PC-3 (cell line): ENCODE measurements at regions not wholly inside any gene's neighbourhood (a gene's known extent, or its start where the extent isn't known, plus 50 kb on each side); places are given as distances from the start of the nearest gene placed in this dataset.

Experiments used
- ATAC-seq: fragments of 200-7000 bp; cut with Tn5 transposase; 2 replicates; pipeline ENCODE4 v1.9.1; 2020; ENCODE audit warnings: mild to moderate bottlenecking, moderate library complexity
- BruUV-seq: library from RNA; stranded (reverse); fragments of 400-500 nt; replicated peaks from 2 replicates; lab custom pipeline; 2021; lab: Mats Ljungman, UMichigan
- CTCF ChIA-PET: fragments of 300-600 bp; sonication (Branson Sonifier 250); formaldehyde crosslinking; loops from one replicate; lab custom pipeline; 2022; ENCODE audit warnings: antibody characterized with exemption; lab: Charles Lee
- POLR2A ChIA-PET: fragments of 300-600 bp; sonication (Branson Sonifier 250); formaldehyde crosslinking; loops from one replicate; lab custom pipeline; 2022; ENCODE audit warnings: antibody characterized with exemption; ENCODE audit not compliant: unreplicated experiment; lab: Charles Lee
- DNase-seq: peaks from one replicate; pipeline ENCODE4 v3.0.0-alpha.2; 2015
- H2AFZ ChIP-seq: fragments of 300-600 bp; sonication (generic); 2 replicates; pipeline ENCODE4 v1.6.0; 2016; ENCODE audit warnings: antibody characterized with exemption, low read length
- H3F3A ChIP-seq: fragments of 300-600 bp; sonication (generic); one replicate; pipeline ENCODE4 v1.6.0; 2017; ENCODE audit warnings: antibody characterized with exemption, low read length, control low read depth, mild to moderate bottlenecking; ENCODE audit not compliant: unreplicated experiment
- H3K27ac ChIP-seq: fragments of 300-600 bp; sonication (generic); 2 replicates; pipeline ENCODE4 v1.5.1; 2016; ENCODE audit warnings: mild to moderate bottlenecking, low read length
- H3K27me3 ChIP-seq: fragments of 300-600 bp; sonication (generic); 2 replicates; pipeline ENCODE4 v1.6.1; 2016; ENCODE audit warnings: low read length, mixed read lengths
- H3K36me3 ChIP-seq: fragments of 300-600 bp; sonication (generic); 2 replicates; pipeline ENCODE4 v1.6.1; 2016; ENCODE audit warnings: low read depth, mixed run types, low read length, mixed read lengths
- H3K4me1 ChIP-seq: fragments of 300-600 bp; sonication (generic); 2 replicates; pipeline ENCODE4 v1.5.1; 2016; ENCODE audit warnings: low read length; ENCODE audit not compliant: insufficient read depth
- H3K4me2 ChIP-seq: fragments of 300-600 bp; sonication (generic); 2 replicates; pipeline ENCODE4 v1.6.0; 2016; ENCODE audit warnings: low read length
- H3K4me3 ChIP-seq: fragments of 300-600 bp; sonication (generic); 2 replicates; pipeline ENCODE4 v1.5.1; 2016; ENCODE audit warnings: mild to moderate bottlenecking, low read length, mixed read lengths
- H3K79me2 ChIP-seq: fragments of 300-600 bp; sonication (generic); 2 replicates; pipeline ENCODE4 v1.6.1; 2017; ENCODE audit warnings: low read length, mixed read lengths
- H3K9ac ChIP-seq: fragments of 300-600 bp; sonication (generic); 2 replicates; pipeline ENCODE4 v1.6.0; 2016; ENCODE audit warnings: mild to moderate bottlenecking, low read length
- H3K9me2 ChIP-seq: fragments of 300-600 bp; sonication (generic); replicated peaks from 2 replicates; pipeline ENCODE4 v1.6.1; 2016; ENCODE audit warnings: mixed run types, low read length, mixed read lengths
- H3K9me3 ChIP-seq: fragments of 300-600 bp; sonication (generic); 2 replicates; pipeline ENCODE4 v1.6.1; 2016; ENCODE audit warnings: low read length, mixed read lengths
- H4K20me1 ChIP-seq: fragments of 300-600 bp; sonication (generic); 2 replicates; pipeline ENCODE4 v1.6.1; 2016; ENCODE audit warnings: low read length, mixed read lengths
- CTCF ChIP-seq: fragments of 300-600 bp; sonication (generic); conservative IDR thresholded peaks from 2 replicates; pipeline ENCODE4 v1.5.1; 2017; ENCODE audit warnings: antibody characterized with exemption, low read depth, mild to moderate bottlenecking, low read length
- EZH2 ChIP-seq: fragments of 300-600 bp; sonication (generic); IDR thresholded peaks from one replicate; pipeline ENCODE4 v1.6.1; 2017; ENCODE audit warnings: antibody characterized with exemption, mild to moderate bottlenecking, low read length; ENCODE audit not compliant: unreplicated experiment
- EZH2phosphoT487 ChIP-seq: fragments of 300-600 bp; sonication (generic); IDR thresholded peaks from 2 replicates; pipeline ENCODE4 v1.6.1; 2018; ENCODE audit warnings: mild to moderate bottlenecking, antibody characterized with exemption, low read length, borderline replicate concordance
- intact Hi-C: fragments of 100-400 bp; cut with micrococcal nuclease; formaldehyde crosslinking; loops from 2 replicates; pipeline ENCODE4 v1.9.0; 2023

GRCh38 chr7:130789436-130789835, 55.4 kb upstream of the KLF14 start:
- no peaks in the 10 kb centered on the region for H3K36me3 ChIP-seq
- H3K9me2 ChIP-seq, result no peaks in the 10 kb centered on the region
- BruUV-seq, result no TSS peak
- no peaks in the 10 kb centered on the region for H4K20me1 ChIP-seq
- DNase-seq (no peak), ATAC-seq (no peak)
- intact Hi-C loops, result no loop called here
- H3K9ac ChIP-seq, result no peak overlapping the region
- POLR2A ChIA-PET, result no interaction called here
- no peaks in the 10 kb centered on the region for H3K9me3 ChIP-seq
- H3K4me2 ChIP-seq, result no peak overlapping the region
- H3K4me3 ChIP-seq, result no peak overlapping the region
- no peaks in the 10 kb centered on the region for H3K4me1 ChIP-seq
- no peaks in the 10 kb centered on the region for H3K27me3 ChIP-seq
- no peaks in the 10 kb centered on the region for H3F3A ChIP-seq
- no peaks in the 10 kb centered on the region for H3K79me2 ChIP-seq
- no peak overlapping the region for H3K27ac ChIP-seq
- CTCF ChIA-PET, result no interaction called here
- no peak overlapping the region for H2AFZ ChIP-seq
- TF ChIP-seq CTCF (no peak), EZH2 (no peak), EZH2phosphoT487 (no peak)

- ChIA-PET POLR2A (interaction anchor here (0.6 kb wide), 1 partner anchor 31 kb away, joined by 3 read pairs; no protein-coding TSS in a partner anchor), CTCF (interaction anchor here (1.0 kb wide), 1 partner anchor 34 kb away, joined by 3 read pairs; no protein-coding TSS in a partner anchor)
- DNase-seq (no peak), ATAC-seq (no peak)
- TF ChIP-seq CTCF, result no peak
- no peak for TF ChIP-seq EZH2
- TF ChIP-seq EZH2phosphoT487, result no peak
- no TSS peak for BruUV-seq
- H2AFZ ChIP-seq, result no peak overlapping the region
- H3K27me3 ChIP-seq, result no peaks in the 10 kb centered on the region
- H4K20me1 ChIP-seq, result no peaks in the 10 kb centered on the region
- H3K9me2 ChIP-seq, result no peaks in the 10 kb centered on the region
- H3K4me3 ChIP-seq, result no peak overlapping the region
- no peak overlapping the region for H3K4me2 ChIP-seq
- H3K79me2 ChIP-seq, result no peaks in the 10 kb centered on the region
- no peaks in the 10 kb centered on the region for H3F3A ChIP-seq
- no peak overlapping the region for H3K9ac ChIP-seq
- no peaks in the 10 kb centered on the region for H3K4me1 ChIP-seq
- intact Hi-C loops, result no loop called here
- H3K27ac ChIP-seq, result no peak overlapping the region
- H3K9me3 ChIP-seq, result no peaks in the 10 kb centered on the region
- H3K36me3 ChIP-seq, result no peaks in the 10 kb centered on the region
Measured at GRCh38 chr7:130791746-130792145, 57.7 kb upstream of the KLF14 start.

DNA sequence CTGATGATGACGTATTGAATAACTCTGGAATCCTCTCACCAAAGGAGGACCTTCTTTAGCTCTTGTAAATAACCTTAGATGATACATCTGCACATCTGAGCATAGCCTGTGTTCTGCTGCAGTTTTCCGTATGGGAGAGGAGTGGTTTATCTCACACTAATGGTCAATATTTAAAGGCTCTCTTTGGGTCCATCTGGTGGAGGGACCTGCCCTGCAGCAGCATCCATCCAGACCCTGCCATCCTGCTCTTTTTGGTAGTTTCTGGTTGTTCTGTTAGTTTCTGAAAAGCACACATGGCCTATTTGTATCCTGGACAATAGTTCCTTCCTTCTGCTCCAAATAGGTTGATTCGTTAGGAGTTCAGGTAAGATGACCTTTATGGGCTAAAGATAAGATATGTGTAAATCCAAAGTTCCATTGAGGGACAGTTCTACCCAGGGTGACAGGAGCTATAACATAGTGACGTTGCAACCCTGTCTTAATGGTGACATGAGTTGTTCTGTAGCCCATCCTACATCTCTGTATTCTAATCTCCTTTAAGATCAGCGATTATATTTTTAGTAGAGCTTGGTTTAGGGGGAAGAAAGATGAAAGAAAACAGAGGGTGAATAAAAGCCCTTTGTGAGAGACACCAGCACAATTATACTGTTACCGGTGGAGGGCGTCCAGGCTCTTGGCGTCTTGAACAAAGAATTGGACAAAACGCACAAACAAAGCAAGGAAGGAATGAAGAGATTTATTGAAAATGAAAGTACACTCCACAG, 60.0 kb upstream of the KLF14 start:
- no peaks in the 10 kb centered on the region for H3K4me1 ChIP-seq
- no peaks in the 10 kb centered on the region for H3K36me3 ChIP-seq
- no peak overlapping the region for H3K4me3 ChIP-seq
- no peak for DNase-seq
- BruUV-seq, result no TSS peak
- intact Hi-C loops, result no loop called here
- no peaks in the 10 kb centered on the region for H3K27me3 ChIP-seq
- H3K9me3 ChIP-seq, result no peaks in the 10 kb centered on the region
- H3K27ac ChIP-seq, result no peak overlapping the region
- no peak overlapping the region for H3K9ac ChIP-seq
- H3K79me2 ChIP-seq, result no peaks in the 10 kb centered on the region
- no peak overlapping the region for H3K4me2 ChIP-seq
- TF ChIP-seq CTCF (no peak), EZH2phosphoT487 (no peak), EZH2 (no peak)
- CTCF ChIA-PET, result no interaction called here
- no peak overlapping the region for H2AFZ ChIP-seq
- POLR2A ChIA-PET, result no interaction called here
- no peaks in the 10 kb centered on the region for H3F3A ChIP-seq
- H4K20me1 ChIP-seq, result no peaks in the 10 kb centered on the region
- no peaks in the 10 kb centered on the region for H3K9me2 ChIP-seq
- ATAC-seq, result no peak
